ENCODE measurements at regions not wholly inside any gene's neighbourhood (a gene's known extent, or its start where the extent isn't known, plus 50 kb on each side); places are given as distances from the start of the nearest gene placed in this dataset.
"Not testable (repeated sequence)": the region's sequence is repeated elsewhere in the genome, so short reads cannot be mapped to it uniquely, and the experiment has no call there.

DNA sequence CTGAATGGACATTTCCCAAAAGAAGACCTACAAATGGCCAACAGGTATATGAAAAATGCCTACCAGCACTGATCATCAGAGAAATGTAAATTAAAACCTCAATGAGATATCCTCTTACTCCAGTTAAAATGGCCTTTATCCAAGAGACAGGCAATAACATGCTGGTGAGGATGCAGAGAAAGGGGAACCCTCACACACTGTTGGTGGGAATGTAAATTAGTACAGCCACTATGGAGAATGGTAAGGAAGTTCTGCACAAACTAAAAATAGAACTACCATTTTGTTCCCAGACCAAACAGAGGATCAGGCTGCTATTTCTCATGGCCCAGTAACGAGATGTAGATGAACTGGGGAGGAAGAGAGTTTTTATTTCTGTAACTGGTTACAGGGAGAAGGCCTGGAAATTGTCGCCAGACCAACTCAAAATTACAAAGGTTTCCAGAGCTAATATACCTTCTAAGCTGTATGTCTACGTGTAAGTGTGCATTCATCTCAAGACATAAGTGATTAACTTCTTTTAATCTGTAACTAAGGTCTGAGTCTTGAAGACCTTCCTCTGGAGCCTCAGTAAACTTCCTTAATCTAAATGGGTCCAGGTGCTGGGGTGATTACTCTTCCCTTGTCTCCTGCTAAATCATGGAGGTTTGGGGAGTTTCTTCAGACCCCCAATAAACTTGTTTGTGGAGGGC is 75.6 kb upstream of the COG2 start:
- H3K9me3 ChIP-seq (ENCODE audit: control insufficient read depth, low read length); H3K27me3 ChIP-seq (ENCODE audit: control insufficient read depth in 1 of 2, insufficient read depth in 2 of 2, low read length in 1 of 2); H3K27ac ChIP-seq (ENCODE audit: low read depth in 1 of 2, low read length in 2 of 2); H3K4me3 ChIP-seq (ENCODE audit: low read length in 2 of 2); H3K4me1 ChIP-seq (ENCODE audit: control insufficient read depth in 1 of 2, insufficient read depth in 2 of 2, low read length in 2 of 2); H3K36me3 ChIP-seq (ENCODE audit: control insufficient read depth in 1 of 2, insufficient read depth in 2 of 2, low read length in 1 of 2); intact Hi-C loops (cut with DNase I); DNase-seq; ATAC-seq (ENCODE audit: low FRiP score): not testable (repeated sequence)
- 57 to 61% methylated on average over 3 of the region's 3 CpGs for whole genome bisulfite sequencing, 2 donors

DNA sequence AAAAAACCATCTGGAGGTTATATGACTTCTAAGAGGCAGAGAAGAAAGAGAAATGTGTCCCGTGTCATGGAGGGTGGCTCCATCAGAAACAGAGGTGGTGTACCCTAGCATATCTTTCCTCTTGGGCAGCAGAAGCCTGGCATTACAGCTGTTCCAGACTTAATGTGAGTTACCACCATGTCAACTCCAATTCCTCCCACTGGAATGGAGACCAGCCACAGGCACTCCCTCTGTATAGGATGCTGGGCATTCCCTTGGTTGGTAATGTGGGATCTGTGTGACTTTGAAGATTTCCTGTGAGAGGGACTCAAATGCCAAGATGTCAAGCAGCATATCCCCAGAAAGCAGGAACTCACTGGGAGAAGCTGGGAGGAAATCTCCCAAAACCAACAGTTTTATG is 77.1 kb upstream of the COG2 start:
- intact Hi-C loops (cut with DNase I) = no loop called here
- WGBS, 2 donors = 83 to 85% methylated on average over 1 of the region's 1 CpG
- H3K4me1 ChIP-seq (ENCODE audit: control insufficient read depth in 1 of 2, insufficient read depth in 2 of 2, low read length in 2 of 2) = no peaks in the 10 kb centered on the region
- ATAC-seq (ENCODE audit: low FRiP score) = no peak
- no peak overlapping the region for H3K4me3 ChIP-seq (ENCODE audit: low read length in 2 of 2)
- no peak overlapping the region for H3K27ac ChIP-seq (ENCODE audit: low read depth in 1 of 2, low read length in 2 of 2)
- H3K9me3 ChIP-seq (ENCODE audit: control insufficient read depth, low read length) = no peaks in the 10 kb centered on the region
- no peaks in the 10 kb centered on the region for H3K36me3 ChIP-seq (ENCODE audit: control insufficient read depth in 1 of 2, insufficient read depth in 2 of 2, low read length in 1 of 2)
- no peaks in the 10 kb centered on the region for H3K27me3 ChIP-seq (ENCODE audit: control insufficient read depth in 1 of 2, insufficient read depth in 2 of 2, low read length in 1 of 2)
- no peak for DNase-seq

DNA sequence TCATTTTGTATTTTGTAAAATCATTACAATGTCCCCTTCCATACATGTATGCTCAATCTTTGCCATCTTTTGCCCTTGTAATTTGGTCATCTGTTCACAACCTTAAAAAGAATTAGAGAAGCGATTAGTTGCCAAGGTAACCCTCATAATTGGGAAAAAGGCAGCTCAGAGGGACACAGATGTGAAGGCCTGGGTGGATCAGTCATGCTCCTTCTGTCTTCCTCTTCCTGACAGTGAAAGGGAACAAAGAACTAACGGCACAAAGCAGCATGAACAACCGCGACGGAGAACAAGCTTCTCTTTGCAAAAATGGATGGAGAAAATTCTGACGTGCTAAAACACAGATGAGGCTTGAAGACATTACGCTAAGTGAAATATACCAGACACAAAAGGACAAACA is 78.7 kb upstream of the COG2 start:
- DNase-seq = no peak
- Histone ChIP-seq H3K27ac (ENCODE audit: low read depth in 1 of 2, low read length in 2 of 2) (no peak overlapping the region), H3K9me3 (ENCODE audit: control insufficient read depth, low read length) (no peaks in the 10 kb centered on the region), H3K27me3 (ENCODE audit: control insufficient read depth in 1 of 2, insufficient read depth in 2 of 2, low read length in 1 of 2) (no peaks in the 10 kb centered on the region), H3K4me1 (ENCODE audit: control insufficient read depth in 1 of 2, insufficient read depth in 2 of 2, low read length in 2 of 2) (no peaks in the 10 kb centered on the region), H3K36me3 (ENCODE audit: control insufficient read depth in 1 of 2, insufficient read depth in 2 of 2, low read length in 1 of 2) (no peaks in the 10 kb centered on the region), H3K4me3 (ENCODE audit: low read length in 2 of 2) (no peak overlapping the region)
- intact Hi-C loops (cut with DNase I) = no loop called here
- ATAC-seq (ENCODE audit: low FRiP score) = no peak
- 72 to 87% methylated on average over 7 of the region's 7 CpGs for WGBS, 2 donors

DNA sequence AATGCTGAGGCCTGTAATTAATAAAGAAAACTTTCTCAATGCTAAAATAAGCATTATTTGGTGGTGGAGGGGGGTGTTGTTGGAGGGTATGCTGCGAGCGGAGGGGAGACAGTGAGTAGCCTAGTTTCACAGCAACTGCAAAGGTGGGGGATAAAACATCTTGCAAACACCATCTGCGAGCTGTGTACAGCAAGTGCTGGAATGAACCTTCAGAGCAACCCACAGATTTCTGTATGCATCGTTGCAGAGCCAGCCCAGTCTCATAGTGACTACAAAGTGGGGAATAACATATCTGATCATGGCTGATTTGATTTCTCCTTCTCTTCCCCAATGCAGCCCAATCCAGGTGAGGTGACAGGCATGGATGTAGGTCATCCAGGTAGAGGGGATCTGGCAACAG is 80.7 kb upstream of the COG2 start:
- Histone ChIP-seq H3K9me3 (ENCODE audit: control insufficient read depth, low read length) (no peaks in the 10 kb centered on the region), H3K27ac (ENCODE audit: low read depth in 1 of 2, low read length in 2 of 2) (no peak overlapping the region), H3K36me3 (ENCODE audit: control insufficient read depth in 1 of 2, insufficient read depth in 2 of 2, low read length in 1 of 2) (no peaks in the 10 kb centered on the region), H3K4me1 (ENCODE audit: control insufficient read depth in 1 of 2, insufficient read depth in 2 of 2, low read length in 2 of 2) (no peaks in the 10 kb centered on the region), H3K27me3 (ENCODE audit: control insufficient read depth in 1 of 2, insufficient read depth in 2 of 2, low read length in 1 of 2) (no peaks in the 10 kb centered on the region), H3K4me3 (ENCODE audit: low read length in 2 of 2) (no peak overlapping the region)
- ATAC-seq (ENCODE audit: low FRiP score) (no peak), DNase-seq (no peak)
- intact Hi-C loops (cut with DNase I) = no loop called here
- 74 to 83% methylated on average over 4 of the region's 4 CpGs for WGBS, 2 donors

DNA sequence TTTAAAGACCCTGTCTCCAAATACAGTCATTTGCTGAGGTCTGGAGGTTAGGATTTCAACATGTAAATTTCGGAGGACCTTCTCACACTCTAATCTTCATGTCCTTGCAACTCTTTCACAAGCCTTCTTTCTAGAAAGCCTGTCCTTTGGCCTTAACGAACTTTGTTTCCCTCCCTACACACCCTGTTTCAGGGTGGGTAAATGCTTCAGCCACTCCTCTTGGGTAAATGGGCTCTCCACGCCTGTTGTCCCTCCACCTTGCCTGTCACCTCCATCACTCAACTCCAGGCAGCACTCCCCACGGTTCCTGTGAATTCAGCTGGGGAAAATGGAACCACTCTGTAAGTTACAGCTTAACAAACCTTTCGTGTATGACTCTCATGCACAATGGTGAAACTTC is 84.0 kb upstream of the COG2 start:
- Histone ChIP-seq H3K27ac (ENCODE audit: low read depth in 1 of 2, low read length in 2 of 2) (no peak overlapping the region), H3K27me3 (ENCODE audit: control insufficient read depth in 1 of 2, insufficient read depth in 2 of 2, low read length in 1 of 2) (no peaks in the 10 kb centered on the region), H3K4me3 (ENCODE audit: low read length in 2 of 2) (no peak overlapping the region), H3K9me3 (ENCODE audit: control insufficient read depth, low read length) (no peaks in the 10 kb centered on the region), H3K36me3 (ENCODE audit: control insufficient read depth in 1 of 2, insufficient read depth in 2 of 2, low read length in 1 of 2) (no peaks in the 10 kb centered on the region), H3K4me1 (ENCODE audit: control insufficient read depth in 1 of 2, insufficient read depth in 2 of 2, low read length in 2 of 2) (no peaks in the 10 kb centered on the region)
- intact Hi-C loops (cut with DNase I) = no loop called here
- DNase-seq (no peak), ATAC-seq (ENCODE audit: low FRiP score) (no peak)
- 72 to 73% methylated on average over 5 of the region's 5 CpGs for WGBS, 2 donors

DNA sequence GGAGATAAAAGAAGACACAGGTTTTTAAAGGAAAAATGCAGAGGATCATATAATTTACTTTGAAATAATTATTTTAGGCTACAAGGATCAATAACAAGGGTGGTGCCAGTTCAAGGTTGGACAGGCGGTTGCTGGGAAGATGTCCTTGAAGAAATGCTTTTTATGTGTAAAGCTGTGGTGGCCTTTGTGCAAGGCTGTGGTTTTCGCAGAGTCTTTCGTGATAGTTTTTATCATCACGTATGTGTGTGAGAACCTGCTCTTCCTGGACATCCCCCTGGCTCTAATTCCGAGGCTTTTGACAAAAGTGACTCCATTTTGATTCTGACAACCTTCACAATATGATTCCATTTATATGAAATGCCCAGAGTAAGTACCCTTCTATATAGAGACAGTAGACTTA is 85.8 kb upstream of the COG2 start:
- no peaks in the 10 kb centered on the region for H3K36me3 ChIP-seq (ENCODE audit: control insufficient read depth in 1 of 2, insufficient read depth in 2 of 2, low read length in 1 of 2)
- ATAC-seq (ENCODE audit: low FRiP score) = no peak
- no peaks in the 10 kb centered on the region for H3K4me1 ChIP-seq (ENCODE audit: control insufficient read depth in 1 of 2, insufficient read depth in 2 of 2, low read length in 2 of 2)
- WGBS, 2 donors = 83 to 85% methylated on average over 5 of the region's 5 CpGs
- no peak overlapping the region for H3K27ac ChIP-seq (ENCODE audit: low read depth in 1 of 2, low read length in 2 of 2)
- DNase-seq = no peak
- intact Hi-C loops (cut with DNase I) = no loop called here
- H3K9me3 ChIP-seq (ENCODE audit: control insufficient read depth, low read length) = no peaks in the 10 kb centered on the region
- no peak overlapping the region for H3K4me3 ChIP-seq (ENCODE audit: low read length in 2 of 2)
- H3K27me3 ChIP-seq (ENCODE audit: control insufficient read depth in 1 of 2, insufficient read depth in 2 of 2, low read length in 1 of 2) = no peaks in the 10 kb centered on the region

DNA sequence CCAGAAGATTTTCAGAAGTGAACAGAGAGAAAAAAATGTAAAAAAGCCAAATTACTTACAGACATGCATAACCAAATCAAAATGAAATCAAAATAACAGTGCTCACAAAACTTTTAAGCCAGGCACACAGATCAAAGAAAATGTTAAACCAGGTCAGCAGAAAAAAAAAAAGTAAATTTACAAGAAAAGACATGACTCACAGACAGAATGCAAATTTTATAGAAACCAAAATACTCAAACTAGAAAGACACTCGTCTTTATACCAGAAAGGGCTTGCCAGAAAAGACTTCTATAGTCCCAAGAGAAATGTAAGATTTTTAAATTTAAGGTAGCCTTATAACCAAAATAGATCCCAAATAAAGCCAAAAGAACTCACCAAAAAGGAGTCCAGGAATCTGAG is 86.5 kb upstream of the COG2 start:
- no peak overlapping the region for H3K4me3 ChIP-seq (ENCODE audit: low read length in 2 of 2)
- H3K9me3 ChIP-seq (ENCODE audit: control insufficient read depth, low read length) = no peaks in the 10 kb centered on the region
- H3K4me1 ChIP-seq (ENCODE audit: control insufficient read depth in 1 of 2, insufficient read depth in 2 of 2, low read length in 2 of 2) = no peaks in the 10 kb centered on the region
- H3K27ac ChIP-seq (ENCODE audit: low read depth in 1 of 2, low read length in 2 of 2) = no peak overlapping the region
- H3K27me3 ChIP-seq (ENCODE audit: control insufficient read depth in 1 of 2, insufficient read depth in 2 of 2, low read length in 1 of 2) = no peaks in the 10 kb centered on the region
- intact Hi-C loops (cut with DNase I) = no loop called here
- no peak for ATAC-seq (ENCODE audit: low FRiP score)
- WGBS, 2 donors = 0 to 8% methylated on average over 1 of the region's 1 CpG
- no peak for DNase-seq
- H3K36me3 ChIP-seq (ENCODE audit: control insufficient read depth in 1 of 2, insufficient read depth in 2 of 2, low read length in 1 of 2) = no peaks in the 10 kb centered on the region

DNA sequence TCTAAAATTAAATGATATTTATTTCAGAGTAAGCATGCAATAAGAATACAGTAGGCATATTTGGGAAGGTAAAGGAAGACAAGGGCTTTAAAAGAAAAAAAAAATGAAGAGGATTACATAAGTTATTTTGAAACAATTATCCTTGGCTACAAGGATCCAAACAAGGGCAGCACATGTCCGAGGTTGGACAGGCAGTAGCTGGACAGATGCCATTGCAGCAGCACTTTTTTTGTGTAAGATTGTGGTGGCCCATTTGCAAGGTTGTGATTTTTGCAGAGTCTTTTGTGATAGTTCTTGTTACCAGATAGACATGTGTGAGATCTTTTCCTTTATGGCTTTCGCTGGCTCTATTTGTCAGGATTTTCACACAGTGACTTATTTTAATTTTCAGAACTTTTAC is 89.4 kb upstream of the COG2 start:
- H3K27me3 ChIP-seq (ENCODE audit: control insufficient read depth in 1 of 2, insufficient read depth in 2 of 2, low read length in 1 of 2) = no peaks in the 10 kb centered on the region
- DNase-seq (no peak), ATAC-seq (ENCODE audit: low FRiP score) (no peak)
- H3K36me3 ChIP-seq (ENCODE audit: control insufficient read depth in 1 of 2, insufficient read depth in 2 of 2, low read length in 1 of 2) = no peaks in the 10 kb centered on the region
- H3K9me3 ChIP-seq (ENCODE audit: control insufficient read depth, low read length) = peaks cover 2% of the 10 kb centered on the region
- no peak overlapping the region for H3K27ac ChIP-seq (ENCODE audit: low read depth in 1 of 2, low read length in 2 of 2)
- intact Hi-C loops (cut with DNase I) = no loop called here
- H3K4me1 ChIP-seq (ENCODE audit: control insufficient read depth in 1 of 2, insufficient read depth in 2 of 2, low read length in 2 of 2) = no peaks in the 10 kb centered on the region
- 61 to 69% methylated on average over 2 of the region's 2 CpGs for WGBS, 2 donors
- H3K4me3 ChIP-seq (ENCODE audit: low read length in 2 of 2) = no peak overlapping the region

DNA sequence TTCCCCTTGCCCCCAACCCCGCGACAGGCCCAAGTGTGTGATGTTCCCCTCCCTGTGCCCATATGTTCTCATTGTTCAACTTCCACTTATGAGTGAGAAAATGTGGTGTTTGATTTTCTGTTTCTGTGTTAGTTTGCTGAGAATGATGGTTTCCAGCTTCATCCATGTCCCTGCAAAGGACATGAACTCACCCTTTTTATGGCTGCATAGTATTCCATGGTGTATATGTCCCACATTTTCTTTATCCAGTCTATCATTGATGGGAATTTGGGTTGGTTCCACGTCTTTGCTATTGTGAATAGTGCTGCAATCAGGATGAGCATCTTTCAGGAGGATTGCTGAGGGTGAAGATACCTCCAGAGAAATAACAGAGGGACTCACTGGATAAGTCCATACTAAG is 91.3 kb upstream of the COG2 start:
- 39 to 77% methylated on average over 3 of the region's 3 CpGs for WGBS, 2 donors
- intact Hi-C loops (cut with DNase I); DNase-seq; H3K4me3 ChIP-seq (ENCODE audit: low read length in 2 of 2); H3K9me3 ChIP-seq (ENCODE audit: control insufficient read depth, low read length); H3K36me3 ChIP-seq (ENCODE audit: control insufficient read depth in 1 of 2, insufficient read depth in 2 of 2, low read length in 1 of 2); H3K4me1 ChIP-seq (ENCODE audit: control insufficient read depth in 1 of 2, insufficient read depth in 2 of 2, low read length in 2 of 2); H3K27me3 ChIP-seq (ENCODE audit: control insufficient read depth in 1 of 2, insufficient read depth in 2 of 2, low read length in 1 of 2); H3K27ac ChIP-seq (ENCODE audit: low read depth in 1 of 2, low read length in 2 of 2); ATAC-seq (ENCODE audit: low FRiP score): not testable (repeated sequence)
